GM12801 (cell line): ENCODE measurements at regions not wholly inside any gene's neighbourhood (a gene's known extent, or its start where the extent isn't known, plus 50 kb on each side); places are given as distances from the start of the nearest gene placed in this dataset.

Experiments
- TF ChIP-seq, protein P1 (sequence below): IDR thresholded peaks from one replicate; pipeline ENCODE4 v1.5.1; 2011; ENCODE audit warnings: control low read depth; ENCODE audit not compliant: insufficient read length; ENCODE audit errors: extremely low read depth

DNA sequence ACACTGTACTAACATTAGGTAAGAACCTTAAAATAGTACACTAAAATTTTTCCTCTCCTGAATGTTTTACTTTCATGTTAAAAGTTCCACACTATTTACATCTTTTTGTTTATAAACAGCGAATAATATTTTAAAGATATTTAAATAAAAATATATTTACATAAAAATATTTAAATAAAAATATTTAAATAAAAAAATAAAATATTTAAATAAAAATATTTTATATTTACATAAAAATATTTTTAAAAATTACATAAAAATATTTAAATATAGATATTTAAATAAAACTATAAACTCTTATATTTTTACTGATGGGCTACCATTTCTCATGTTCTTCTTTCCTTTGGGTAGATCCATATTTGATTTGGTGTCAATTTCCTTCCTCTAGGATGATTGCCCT is 619.0 kb downstream of the ANKRD7 start:
- TF ChIP-seq, protein P1, sequence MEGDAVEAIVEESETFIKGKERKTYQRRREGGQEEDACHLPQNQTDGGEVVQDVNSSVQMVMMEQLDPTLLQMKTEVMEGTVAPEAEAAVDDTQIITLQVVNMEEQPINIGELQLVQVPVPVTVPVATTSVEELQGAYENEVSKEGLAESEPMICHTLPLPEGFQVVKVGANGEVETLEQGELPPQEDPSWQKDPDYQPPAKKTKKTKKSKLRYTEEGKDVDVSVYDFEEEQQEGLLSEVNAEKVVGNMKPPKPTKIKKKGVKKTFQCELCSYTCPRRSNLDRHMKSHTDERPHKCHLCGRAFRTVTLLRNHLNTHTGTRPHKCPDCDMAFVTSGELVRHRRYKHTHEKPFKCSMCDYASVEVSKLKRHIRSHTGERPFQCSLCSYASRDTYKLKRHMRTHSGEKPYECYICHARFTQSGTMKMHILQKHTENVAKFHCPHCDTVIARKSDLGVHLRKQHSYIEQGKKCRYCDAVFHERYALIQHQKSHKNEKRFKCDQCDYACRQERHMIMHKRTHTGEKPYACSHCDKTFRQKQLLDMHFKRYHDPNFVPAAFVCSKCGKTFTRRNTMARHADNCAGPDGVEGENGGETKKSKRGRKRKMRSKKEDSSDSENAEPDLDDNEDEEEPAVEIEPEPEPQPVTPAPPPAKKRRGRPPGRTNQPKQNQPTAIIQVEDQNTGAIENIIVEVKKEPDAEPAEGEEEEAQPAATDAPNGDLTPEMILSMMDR = no peak

DNA sequence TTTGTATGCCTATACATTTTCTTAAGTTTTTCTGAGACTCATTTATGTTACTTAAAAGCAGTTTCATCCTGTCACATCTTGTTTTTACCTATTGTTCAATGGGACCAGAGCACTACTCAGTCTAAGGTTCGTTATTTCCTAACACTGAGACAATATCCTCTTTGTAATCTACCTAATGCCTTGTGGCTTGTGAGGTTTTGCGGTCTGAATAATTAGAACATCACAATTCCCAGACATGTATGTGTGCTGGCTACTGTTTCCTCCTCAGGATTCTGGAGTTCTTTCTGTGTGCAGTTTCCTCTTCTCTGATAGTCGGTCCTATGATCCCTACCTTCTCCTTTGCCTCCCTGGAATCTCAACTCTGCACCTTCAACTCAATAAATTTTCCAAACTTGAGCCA is 620.2 kb downstream of the ANKRD7 start:
- TF ChIP-seq, protein P1 = no peak

DNA sequence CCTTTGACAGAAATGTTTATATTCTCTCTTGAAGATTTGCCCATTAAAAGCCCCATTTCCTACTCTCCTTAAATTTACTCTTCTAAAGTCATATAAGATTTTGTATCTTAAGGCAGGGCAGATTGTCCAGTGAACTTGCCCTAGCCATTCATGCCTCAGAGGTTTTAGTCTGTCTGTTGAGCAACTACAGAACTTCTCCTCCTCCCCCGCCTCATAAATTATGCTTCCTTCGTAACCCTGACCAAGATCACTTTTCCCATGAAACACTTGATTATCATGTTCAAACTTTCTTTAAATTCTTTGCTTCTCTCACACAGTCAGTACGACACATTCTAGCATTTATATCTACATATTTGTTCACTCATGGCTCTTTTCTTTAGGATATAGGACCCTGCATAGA is 621.3 kb downstream of the ANKRD7 start:
- TF ChIP-seq, protein P1 = no peak

DNA sequence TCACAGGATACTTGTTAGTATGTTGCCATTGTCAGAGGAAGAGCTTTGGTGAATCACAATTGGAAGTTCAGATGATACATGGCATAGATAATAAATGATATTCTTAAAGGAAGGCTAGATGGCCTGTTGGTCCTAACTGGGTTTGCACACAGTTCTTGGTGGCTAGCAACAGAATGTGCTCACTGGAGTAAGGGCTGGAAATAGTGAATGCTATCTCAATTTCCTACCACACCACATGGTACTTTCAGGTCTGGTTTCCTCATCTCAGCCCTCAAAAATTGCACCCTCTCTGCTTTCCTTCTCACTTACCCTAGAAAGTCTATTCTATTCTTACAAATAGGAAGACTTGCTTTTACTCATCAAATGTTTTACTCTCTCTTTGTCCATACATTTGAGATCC is 622.5 kb downstream of the ANKRD7 start:
- TF ChIP-seq, protein P1 = no peak

DNA sequence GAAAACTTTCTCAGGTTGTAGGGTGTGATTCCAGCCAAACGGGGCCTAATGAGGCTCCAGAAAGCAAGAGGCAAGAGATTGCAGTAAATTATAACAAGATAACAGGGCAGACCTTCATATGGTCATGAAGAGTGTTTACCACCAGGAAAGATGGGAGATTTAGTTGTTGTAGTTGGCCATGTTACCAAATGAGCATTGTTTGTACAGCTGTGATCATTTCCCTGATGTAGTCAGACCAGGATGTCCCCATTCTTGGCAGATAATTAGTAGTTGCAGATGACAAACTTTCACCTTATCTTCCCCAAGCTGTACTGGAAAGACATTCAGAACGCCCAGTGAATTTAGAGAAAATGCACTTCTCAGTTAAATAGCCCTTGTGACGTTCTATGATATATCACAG is 630.8 kb downstream of the ANKRD7 start:
- TF ChIP-seq, protein P1 = no peak

DNA sequence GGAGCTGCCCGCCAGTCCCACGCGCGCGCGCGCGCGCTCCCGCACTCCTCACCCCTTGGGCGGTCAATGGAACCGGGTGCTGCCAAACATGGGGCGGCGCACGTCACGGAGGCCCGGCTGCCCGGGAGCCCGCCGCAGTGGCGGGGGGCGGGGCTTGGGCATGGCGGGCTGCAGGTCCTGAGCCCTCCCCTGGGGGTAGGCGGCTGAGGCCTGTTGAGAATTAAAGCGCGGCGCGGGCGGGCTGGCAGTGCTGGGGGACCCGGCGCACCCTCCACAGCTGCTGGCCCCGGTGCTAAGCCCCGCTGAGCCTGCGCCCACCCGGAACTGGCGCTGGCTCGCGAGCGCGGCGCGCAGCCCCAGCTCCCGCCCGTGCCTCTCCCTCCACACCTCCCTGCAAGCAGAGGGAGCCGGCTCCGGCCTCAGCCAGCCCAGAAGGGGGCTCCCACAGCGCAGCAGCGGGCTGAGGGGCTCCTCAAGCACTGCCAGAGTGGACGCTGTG is 634.2 kb downstream of the ANKRD7 start:
- TF ChIP-seq, protein P1 = no peak

DNA sequence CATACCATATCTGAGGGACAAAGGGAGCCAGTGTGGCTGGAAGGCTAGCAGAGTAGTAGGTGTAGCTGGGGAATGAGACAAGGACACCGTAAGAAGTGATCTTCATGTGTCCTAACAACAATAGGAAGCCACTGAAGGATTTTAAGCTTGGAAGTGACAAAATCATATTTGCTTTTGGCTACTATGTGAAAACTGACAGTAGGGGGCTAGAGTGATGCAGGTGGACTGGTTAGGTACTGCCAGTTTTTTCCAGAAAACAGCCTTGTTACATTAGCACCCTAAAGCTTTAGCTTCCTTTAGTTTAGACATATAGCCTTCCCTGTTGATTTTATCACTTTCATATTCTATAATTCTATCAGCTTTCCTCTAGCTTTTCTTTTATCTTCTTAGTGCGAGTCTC is 637.1 kb downstream of the ANKRD7 start:
- TF ChIP-seq, protein P1 = no peak

DNA sequence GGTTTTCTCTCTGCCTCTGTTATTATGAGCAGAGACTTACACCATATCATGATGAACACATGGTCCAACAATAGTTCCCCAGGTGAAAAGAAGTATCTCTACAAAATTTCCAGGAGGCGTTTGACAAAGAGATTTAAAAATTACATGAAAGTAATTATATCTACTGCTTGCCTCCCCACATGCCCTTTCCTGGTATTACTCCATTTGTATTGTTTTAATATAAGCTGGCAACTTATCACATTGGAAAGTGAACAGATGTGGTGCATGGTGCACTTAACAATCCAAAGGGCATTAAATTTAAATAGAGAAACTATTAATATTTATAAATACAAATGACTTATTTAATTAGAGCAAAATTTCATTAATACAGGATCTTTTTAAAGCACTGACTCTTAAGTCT is 638.2 kb downstream of the ANKRD7 start:
- TF ChIP-seq, protein P1 = no peak
